OCI-LY1 (cell line): ENCODE measurements at regions not wholly inside any gene's neighbourhood (a gene's known extent, or its start where the extent isn't known, plus 50 kb on each side); places are given as distances from the start of the nearest gene placed in this dataset.

ENCODE experiments used
- CTCF ChIP-seq: fragments of 200-600 bp; sonication (generic), shearing (Covaris generic); IDR thresholded peaks from 2 replicates; pipeline ENCODE4 v1.5.1; 2017; ENCODE audit warnings: mild to moderate bottlenecking, antibody characterized with exemption, low read length, moderate library complexity, mixed read lengths
- EZH2 ChIP-seq: fragments of 200-600 bp; sonication (generic), shearing (Covaris generic); IDR thresholded peaks from 2 replicates; pipeline ENCODE4 v1.8.0; 2017; ENCODE audit warnings: borderline replicate concordance, mixed run types, mild to moderate bottlenecking, antibody characterized with exemption, low read length, moderate library complexity, mixed read lengths

DNA sequence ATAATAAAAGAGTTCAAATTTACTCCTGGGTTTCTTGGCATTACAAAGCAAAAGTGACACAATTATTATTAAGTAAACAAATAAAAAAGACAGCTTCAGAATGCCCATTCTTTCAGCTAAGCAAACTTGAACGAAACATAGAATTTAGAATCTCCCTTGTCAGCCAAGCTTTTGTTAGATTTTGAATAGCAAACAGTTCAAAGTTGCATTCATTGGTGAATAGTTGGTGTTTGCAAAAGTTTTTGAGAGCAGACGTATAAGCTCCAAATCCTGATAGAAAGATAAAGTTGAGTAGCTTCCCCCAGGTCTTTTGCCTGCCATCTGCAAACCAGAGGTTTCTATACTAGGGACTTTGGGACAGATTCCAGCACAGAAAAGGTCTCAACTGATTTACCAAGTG, 434.3 kb upstream of the TNP1 start:
- TF ChIP-seq CTCF: no peak
- no peak for TF ChIP-seq EZH2
